Activated T-helper 1 cell treated with Interleukin-2 at 50 U/mL for 16 hours (primary cell): ENCODE measurements at regions not wholly inside any gene's neighbourhood (a gene's known extent, or its start where the extent isn't known, plus 50 kb on each side); places are given as distances from the start of the nearest gene placed in this dataset.

Source experiments
- DNase-seq: peaks from one replicate; pipeline ENCODE4 v3.0.0-alpha.2; 2020; ENCODE audit warnings: low read depth

DNA sequence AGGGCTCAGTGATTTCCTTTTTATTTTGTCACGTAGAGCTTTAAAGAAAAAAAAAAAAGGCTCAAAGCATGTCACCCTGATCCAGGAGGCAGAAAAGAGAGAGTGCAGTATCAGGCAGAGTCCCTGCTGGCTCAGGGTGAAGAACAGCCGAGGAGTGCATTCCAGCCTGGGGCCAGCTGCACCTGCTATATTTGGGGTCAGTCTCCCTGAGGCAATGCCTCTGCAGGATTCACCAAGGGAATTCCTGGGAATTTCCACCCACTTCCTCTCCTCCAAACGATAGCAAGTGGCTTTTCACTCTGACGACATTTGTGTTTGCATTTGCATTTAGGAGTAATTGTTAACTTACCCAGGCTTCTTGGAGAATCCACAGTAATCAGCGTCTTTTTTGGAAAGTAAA is 202.9 kb upstream of the CTNNB1 start:
- DNase-seq: no peak

DNA sequence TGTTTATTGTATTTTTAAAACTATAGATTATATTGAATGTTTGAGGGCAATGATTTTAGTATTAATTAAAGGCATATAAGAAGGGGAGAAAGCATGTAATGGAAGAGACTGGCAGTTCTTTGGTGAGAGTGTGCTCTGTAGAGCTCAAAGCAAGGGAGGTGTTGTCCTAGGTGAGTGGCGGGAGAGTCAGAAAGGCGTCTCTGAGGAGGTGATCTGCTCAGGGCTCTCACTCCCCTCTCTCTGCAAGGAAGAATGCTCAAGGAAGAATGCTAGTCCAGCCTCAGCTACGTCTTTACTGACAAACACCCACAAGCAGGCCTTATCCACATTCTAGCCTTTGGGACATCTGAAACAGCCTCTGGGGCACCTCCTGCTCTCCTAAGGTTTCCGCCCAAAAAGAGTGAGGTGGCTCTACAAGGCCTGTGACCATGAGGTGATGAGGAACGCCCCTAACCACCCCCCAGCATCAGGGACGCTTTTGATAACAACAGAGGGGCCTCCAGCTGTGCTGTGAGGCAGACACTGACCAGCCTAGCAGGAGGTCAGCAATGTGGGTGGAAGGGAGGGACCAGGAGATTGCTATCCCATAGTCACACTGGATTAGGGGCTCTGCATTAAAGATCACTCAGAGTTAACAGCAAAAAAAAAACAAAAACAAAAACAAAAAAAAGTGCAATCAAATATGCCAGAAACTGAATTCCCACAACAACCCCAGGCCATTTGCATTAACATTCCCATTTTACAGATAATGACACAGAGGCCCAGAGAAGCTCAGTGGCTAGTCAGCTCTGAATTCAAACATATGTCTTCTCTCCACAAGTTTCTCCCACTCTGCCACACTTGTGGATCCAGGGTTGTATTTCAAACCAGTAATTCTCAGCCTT is 202.2 kb upstream of the CTNNB1 start:
- no peak for DNase-seq

- no peak for DNase-seq
Observed at GRCh38 chr3:40997711-40998519, 201.4 kb upstream of the CTNNB1 start.

- DNase-seq: no peak
Observed at GRCh38 chr3:40999682-41000081, 199.6 kb upstream of the CTNNB1 start.

- DNase-seq: no peak
Observed at GRCh38 chr3:41000471-41000870, 198.8 kb upstream of the CTNNB1 start.

- no peak for DNase-seq
Observed at GRCh38 chr3:41001556-41001955, 197.7 kb upstream of the CTNNB1 start.

DNA sequence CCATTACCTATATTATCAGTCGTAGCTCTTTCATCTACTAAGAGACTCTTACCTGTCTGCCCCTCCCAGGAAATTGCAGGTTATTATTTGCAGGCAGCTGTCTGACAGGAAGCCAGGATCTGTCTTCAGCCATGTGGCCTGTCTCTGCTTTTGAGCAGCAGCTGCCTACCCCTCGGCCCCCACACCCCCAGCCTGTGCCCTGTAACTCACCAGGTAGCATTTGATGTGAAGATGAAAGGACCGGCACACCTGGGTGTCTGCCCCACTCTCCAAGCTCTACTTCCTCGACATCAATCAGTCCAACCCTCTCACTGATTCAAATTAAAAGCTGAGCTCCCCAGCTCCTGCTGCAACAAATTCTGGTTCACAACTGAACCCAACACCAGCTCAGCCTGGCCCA is 197.2 kb upstream of the CTNNB1 start:
- no peak for DNase-seq

GRCh38 chr3:41007399-41007798 is 191.9 kb upstream of the CTNNB1 start:
- DNase-seq: no peak

DNA sequence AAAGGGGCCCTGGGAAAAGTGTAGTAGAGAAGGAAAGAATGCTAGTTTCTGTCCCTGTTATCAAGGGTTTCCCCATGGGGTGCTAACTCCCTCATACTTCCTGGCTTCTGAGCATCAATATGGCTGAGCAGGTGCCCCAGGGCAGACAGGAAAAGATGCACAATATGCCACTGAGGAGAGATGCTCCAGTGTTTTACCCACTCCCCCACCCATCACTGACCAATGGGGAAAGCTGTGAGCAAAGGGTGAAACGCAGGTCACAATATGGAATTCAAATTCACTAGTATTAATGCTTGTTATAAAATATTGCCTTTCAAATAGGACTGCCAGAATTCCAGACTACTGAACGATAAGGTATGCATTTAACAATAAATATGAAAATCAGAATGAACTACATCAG is 187.5 kb upstream of the CTNNB1 start:
- no peak for DNase-seq

DNA sequence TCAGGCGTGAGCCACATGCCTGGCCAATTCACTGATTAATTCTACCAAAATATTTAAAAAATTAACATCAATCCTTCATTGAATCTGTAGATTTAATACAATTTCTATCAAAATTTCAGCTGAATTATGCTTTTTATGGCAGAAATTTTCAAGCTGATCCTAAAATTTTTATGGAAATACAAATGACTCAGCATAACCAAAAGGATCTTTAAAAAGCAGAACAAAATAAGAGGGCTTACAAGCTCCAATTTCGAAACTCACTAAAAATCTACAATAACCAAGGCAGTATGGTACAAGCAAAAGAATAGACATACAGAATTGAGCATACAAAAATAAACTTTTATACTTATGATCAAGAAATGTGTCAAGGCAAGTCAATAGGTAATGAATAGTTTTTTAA is 180.4 kb upstream of the CTNNB1 start:
- no peak for DNase-seq

DNA sequence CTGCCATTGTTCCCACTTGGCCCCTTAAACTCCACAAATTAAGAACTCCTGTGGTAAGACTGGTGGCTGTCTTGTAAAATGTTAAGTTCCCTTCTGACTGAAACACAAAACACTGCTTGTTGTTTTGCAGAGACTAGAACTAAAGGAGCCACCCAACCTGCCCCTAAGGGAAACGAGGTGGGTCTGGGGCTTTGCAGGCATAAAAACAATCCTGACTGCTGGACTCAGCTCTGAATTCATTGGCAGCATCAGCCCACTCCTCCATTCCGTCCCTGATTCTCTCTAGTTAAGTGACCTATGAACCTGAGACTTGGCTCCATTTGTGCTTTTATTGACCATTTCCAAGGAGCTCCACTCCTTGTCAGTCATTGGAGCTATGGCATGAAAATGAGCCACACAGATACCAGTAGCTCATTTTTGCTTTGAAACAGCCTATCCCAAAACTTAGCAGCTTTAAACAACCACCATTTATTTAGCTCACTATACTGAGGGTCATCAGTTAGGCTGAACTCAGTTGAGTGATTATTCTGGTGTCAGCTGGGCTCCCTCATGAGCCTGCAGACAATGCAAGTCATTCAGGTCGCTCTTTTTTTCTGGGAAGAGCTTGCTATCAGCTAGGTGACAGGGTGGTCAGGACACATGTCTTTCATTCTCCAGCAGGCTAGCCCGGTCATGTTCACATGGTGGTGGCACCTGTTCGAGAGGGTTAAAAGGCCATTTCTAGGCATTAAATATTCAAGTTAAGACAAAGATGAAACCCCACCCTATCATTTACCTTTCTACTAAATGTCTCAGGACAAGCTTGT is 175.1 kb upstream of the CTNNB1 start:
- no peak for DNase-seq

- DNase-seq: no peak
Observed at GRCh38 chr3:41026394-41027177, 172.7 kb upstream of the CTNNB1 start.

DNA sequence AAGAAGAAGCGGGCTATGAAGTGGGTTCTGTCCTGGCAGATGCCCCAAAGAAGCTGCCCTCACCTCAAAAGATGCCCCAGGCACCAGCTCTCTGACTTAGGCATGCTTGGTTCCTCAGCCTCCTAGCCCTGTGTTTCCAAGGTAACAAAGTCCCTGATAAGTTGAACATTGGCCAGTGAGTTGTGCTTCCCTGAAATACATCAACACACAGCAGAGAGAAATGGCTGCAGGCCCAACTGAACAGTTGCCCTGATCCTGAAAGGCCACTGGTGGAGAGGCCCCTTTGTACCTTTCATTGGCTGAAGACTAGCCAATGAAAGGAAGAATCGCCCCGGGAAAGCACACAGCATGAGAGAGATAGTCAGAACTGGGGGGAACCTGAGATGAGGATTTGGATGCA is 169.9 kb upstream of the CTNNB1 start:
- no peak for DNase-seq

GRCh38 chr3:41030220-41030619 is 169.1 kb upstream of the CTNNB1 start:
- no peak for DNase-seq

- no peak for DNase-seq
Observed at GRCh38 chr3:41031401-41031800, 167.9 kb upstream of the CTNNB1 start.

DNA sequence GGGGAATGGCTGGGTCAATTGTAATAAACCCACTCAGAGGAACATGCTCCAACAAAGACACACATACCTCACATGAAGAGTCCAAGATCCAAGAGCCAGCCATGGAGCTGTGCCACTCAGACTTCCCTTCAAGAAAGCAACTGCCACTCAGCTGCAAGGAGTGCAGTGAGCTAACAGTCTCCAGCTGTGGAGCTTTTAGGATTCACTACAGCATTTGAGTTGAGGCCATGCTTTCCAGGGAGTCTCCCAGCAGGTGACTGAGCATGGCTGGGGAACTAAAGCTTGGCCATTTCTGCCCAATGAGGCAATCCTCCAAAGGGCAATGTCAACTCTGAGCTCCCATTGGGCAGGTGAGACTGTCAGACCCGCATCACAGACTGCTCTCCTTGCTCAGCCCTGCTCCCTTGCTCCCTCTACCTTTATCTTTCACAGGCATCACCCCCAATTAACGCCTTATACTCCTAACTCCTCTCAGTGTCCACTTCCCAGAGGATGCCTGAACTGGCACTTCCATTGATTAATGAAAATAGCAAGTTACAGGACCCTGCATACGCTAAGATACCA is 165.3 kb upstream of the CTNNB1 start:
- DNase-seq: no peak

- no peak for DNase-seq
Observed at GRCh38 chr3:41035456-41036022, 163.8 kb upstream of the CTNNB1 start.

DNA sequence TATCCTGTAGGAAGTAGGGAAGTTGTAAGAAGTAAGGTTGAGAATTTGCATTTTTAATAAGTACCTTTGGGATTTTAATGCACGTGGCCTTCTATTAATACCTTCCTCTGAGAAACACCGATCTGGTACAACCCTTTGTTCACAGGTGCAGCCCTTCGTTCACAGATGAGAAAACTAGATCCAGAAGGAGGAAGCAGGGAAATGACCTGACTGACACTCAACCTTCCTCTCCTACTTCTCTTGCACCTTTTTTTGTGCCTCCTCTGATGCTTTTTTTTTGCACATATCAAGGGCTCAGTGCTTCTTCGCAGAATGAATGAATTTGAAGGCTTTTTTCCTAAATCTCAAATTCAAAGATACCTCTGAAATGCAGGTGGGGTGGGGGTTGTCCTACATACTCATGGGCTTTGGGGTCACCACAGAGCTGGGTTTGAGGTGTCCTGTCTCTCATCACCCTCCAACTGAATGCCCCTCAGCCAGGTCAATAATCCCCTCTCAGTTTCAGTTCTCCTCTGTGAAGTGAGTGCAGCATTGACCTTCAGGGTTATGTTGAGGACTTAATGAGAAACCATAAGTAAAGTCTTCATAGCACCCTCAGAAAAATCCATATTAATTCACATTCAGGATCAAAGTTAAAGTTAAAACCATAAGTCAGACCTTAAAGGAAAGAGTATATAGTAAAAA is 161.5 kb upstream of the CTNNB1 start:
- DNase-seq: no peak

- no peak for DNase-seq
Observed at GRCh38 chr3:41040256-41040655, 159.0 kb upstream of the CTNNB1 start.

GRCh38 chr3:41041462-41041861 is 157.8 kb upstream of the CTNNB1 start:
- DNase-seq: no peak
